GM23338 (cell line): ENCODE measurements at regions not wholly inside any gene's neighbourhood (a gene's known extent, or its start where the extent isn't known, plus 50 kb on each side); places are given as distances from the start of the nearest gene placed in this dataset.

Source experiments
- ATAC-seq: fragments of 200-7000 bp; cut with Tn5 transposase; 3 replicates; pipeline ENCODE4 v1.9.1; 2020
- DNase-seq: peaks from one replicate; pipeline ENCODE4 v3.0.0-alpha.2; 2015; ENCODE audit warnings: low spot score
- H2AFZ ChIP-seq: fragments of 200-600 bp; sonication (generic); 2 replicates; pipeline ENCODE4 v1.8.0; 2016; ENCODE audit warnings: antibody characterized with exemption, mild to moderate bottlenecking, moderate library complexity
- H3F3A ChIP-seq: fragments of 200-600 bp; sonication (generic); replicated peaks from 2 replicates; pipeline ENCODE4 v1.8.0; 2017; ENCODE audit warnings: antibody characterized with exemption, mixed run types, low read depth
- H3K27ac ChIP-seq: fragments of 200-600 bp; sonication (generic); 2 replicates; pipeline ENCODE4 v1.6.1; 2016; ENCODE audit warnings: low read depth
- H3K27me3 ChIP-seq: fragments of 200-600 bp; sonication (generic); 2 replicates; pipeline ENCODE4 v1.8.0; 2016; ENCODE audit warnings: mild to moderate bottlenecking, mixed run types, moderate library complexity; ENCODE audit not compliant: insufficient read depth
- H3K36me3 ChIP-seq: fragments of 200-600 bp; sonication (generic); 2 replicates; pipeline ENCODE4 v1.8.0; 2016; ENCODE audit warnings: mild to moderate bottlenecking; ENCODE audit not compliant: insufficient read depth
- H3K4me1 ChIP-seq: fragments of 200-600 bp; sonication (generic); 2 replicates; pipeline ENCODE4 v1.8.0; 2016; ENCODE audit warnings: mild to moderate bottlenecking, moderate library complexity; ENCODE audit not compliant: insufficient read depth
- H3K4me2 ChIP-seq: fragments of 200-600 bp; sonication (generic); 2 replicates; pipeline ENCODE4 v1.7.1; 2017; ENCODE audit warnings: mixed run types
- H3K4me3 ChIP-seq: fragments of 200-600 bp; sonication (generic); 2 replicates; pipeline ENCODE4 v1.6.1; 2016; ENCODE audit warnings: mixed run types
- H3K79me2 ChIP-seq: fragments of 200-600 bp; sonication (generic); replicated peaks from 2 replicates; pipeline ENCODE4 v1.8.0; 2017; ENCODE audit warnings: mild to moderate bottlenecking; ENCODE audit not compliant: insufficient read depth
- H3K9me2 ChIP-seq: fragments of 200-600 bp; sonication (generic); 2 replicates; pipeline ENCODE4 v1.8.0; 2017; ENCODE audit not compliant: insufficient read depth
- H4K20me1 ChIP-seq: fragments of 200-600 bp; sonication (generic); replicated peaks from 2 replicates; pipeline ENCODE4 v1.8.0; 2017; ENCODE audit warnings: mild to moderate bottlenecking; ENCODE audit not compliant: insufficient read depth
- H3K27ac Mint-ChIP-seq: 2 replicates; pipeline ENCODE4 v1.8.0; 2020; ENCODE audit warnings: inconsistent platforms, mild to moderate bottlenecking, moderate library complexity, mixed read lengths
- H3K27me3 Mint-ChIP-seq: 3 replicates; pipeline ENCODE4 v1.8.0; 2022; ENCODE audit warnings: low read depth, mild to moderate bottlenecking, moderate library complexity, mixed read lengths, inconsistent platforms; ENCODE audit not compliant: insufficient read depth, poor library complexity
- H3K36me3 Mint-ChIP-seq: 3 replicates; pipeline ENCODE4 v1.8.0; 2021; ENCODE audit warnings: low read depth, mild to moderate bottlenecking, inconsistent platforms, moderate library complexity, mixed read lengths
- H3K4me1 Mint-ChIP-seq: 3 replicates; pipeline ENCODE4 v1.8.0; 2020; ENCODE audit warnings: mild to moderate bottlenecking, inconsistent platforms, mixed read lengths
- H3K4me3 Mint-ChIP-seq: 3 replicates; pipeline ENCODE4 v1.8.0; 2021; ENCODE audit warnings: moderate library complexity, mild to moderate bottlenecking, inconsistent platforms, mixed read lengths
- H3K9me3 Mint-ChIP-seq: 3 replicates; pipeline ENCODE4 v1.8.0; 2020; ENCODE audit warnings: moderate library complexity, mild to moderate bottlenecking, inconsistent platforms, mixed read lengths
- CREB1 ChIP-seq: fragments of 250-450 bp; sonication (Bioruptor Pico); IDR thresholded peaks from 2 replicates; pipeline ENCODE4 v1.5.0; 2020; ENCODE audit warnings: low read depth, mild to moderate bottlenecking, moderate library complexity
- CTCF ChIP-seq, 2 experiments: fragments of 200-600 bp in 1 of 2; sonication (generic) in 1 of 2; conservative IDR thresholded peaks; 2 replicates each; pipeline versions ENCODE4 v1.5.1 to v1.6.1; 2016 to 2017; ENCODE audit warnings: antibody characterized with exemption in 2 of 2, low read depth in 2 of 2, mild to moderate bottlenecking in 2 of 2, moderate library complexity in 1 of 2
- EZH2 ChIP-seq: fragments of 200-600 bp; sonication (generic); IDR thresholded peaks from one replicate; pipeline ENCODE4 v1.8.0; 2017; ENCODE audit warnings: antibody characterized with exemption, mild to moderate bottlenecking, low read depth; ENCODE audit not compliant: unreplicated experiment
- EZH2phosphoT487 ChIP-seq: fragments of 200-600 bp; sonication (generic); IDR thresholded peaks from one replicate; pipeline ENCODE4 v1.8.1; 2018; ENCODE audit warnings: antibody characterized with exemption; ENCODE audit not compliant: unreplicated experiment
- JUNB ChIP-seq: IDR thresholded peaks from one replicate; pipeline ENCODE4 v1.6.1; 2016; ENCODE audit warnings: antibody characterized with exemption; ENCODE audit not compliant: unreplicated experiment
- NANOG ChIP-seq: IDR thresholded peaks from 2 replicates; pipeline ENCODE4 v1.6.1; 2016; ENCODE audit warnings: antibody characterized with exemption, borderline replicate concordance
- POLR2AphosphoS5 ChIP-seq: IDR thresholded peaks from 2 replicates; pipeline ENCODE4 v1.6.1; 2016; ENCODE audit warnings: antibody characterized with exemption, low read depth
- STAT1 ChIP-seq: IDR thresholded peaks from one replicate; pipeline ENCODE4 v1.6.1; 2016; ENCODE audit warnings: antibody characterized with exemption; ENCODE audit not compliant: unreplicated experiment
- ZNF114 ChIP-seq: fragments of 250-450 bp; sonication (Bioruptor Pico); IDR thresholded peaks from 2 replicates; pipeline ENCODE4 v1.5.0; 2020; ENCODE audit warnings: mild to moderate bottlenecking, moderate library complexity
- ZNF331 ChIP-seq: fragments of 250-450 bp; sonication (Bioruptor Pico); IDR thresholded peaks from 2 replicates; pipeline ENCODE4 v1.5.0; 2020; ENCODE audit warnings: low read depth, mild to moderate bottlenecking, moderate library complexity
- ZNF462 ChIP-seq: fragments of 250-450 bp; sonication (Bioruptor Pico); IDR thresholded peaks from 2 replicates; pipeline ENCODE4 v1.5.0; 2020; ENCODE audit warnings: mild to moderate bottlenecking, moderate library complexity
- TF ChIP-seq, protein P1 (sequence below): IDR thresholded peaks from one replicate; pipeline ENCODE4 v1.6.1; 2018; ENCODE audit warnings: antibody characterized with exemption; ENCODE audit not compliant: unreplicated experiment
- TF ChIP-seq, protein P2 (sequence below): IDR thresholded peaks from 2 replicates; pipeline ENCODE4 v1.6.1; 2016; ENCODE audit warnings: antibody characterized with exemption

DNA sequence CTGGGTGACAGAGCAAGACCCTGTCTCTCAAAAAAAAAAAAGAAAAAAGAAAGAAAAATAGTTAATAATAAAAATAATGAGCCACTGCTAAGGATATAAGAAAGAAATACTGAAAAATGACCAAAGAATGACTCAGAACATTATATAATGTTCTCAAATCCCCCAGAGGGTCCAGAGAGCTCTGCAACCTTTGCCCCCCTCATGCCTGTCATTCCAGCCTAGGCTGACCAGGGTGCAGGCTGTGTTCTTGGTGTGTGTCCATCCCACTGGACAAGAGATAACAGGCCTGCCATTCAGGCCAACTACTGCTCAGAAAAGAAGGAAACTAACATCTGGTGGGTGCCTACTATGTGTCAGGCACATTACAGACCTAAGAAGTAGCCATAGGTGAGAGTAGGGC is 72.7 kb upstream of the EDNRA start:
- TF ChIP-seq, protein P1, sequence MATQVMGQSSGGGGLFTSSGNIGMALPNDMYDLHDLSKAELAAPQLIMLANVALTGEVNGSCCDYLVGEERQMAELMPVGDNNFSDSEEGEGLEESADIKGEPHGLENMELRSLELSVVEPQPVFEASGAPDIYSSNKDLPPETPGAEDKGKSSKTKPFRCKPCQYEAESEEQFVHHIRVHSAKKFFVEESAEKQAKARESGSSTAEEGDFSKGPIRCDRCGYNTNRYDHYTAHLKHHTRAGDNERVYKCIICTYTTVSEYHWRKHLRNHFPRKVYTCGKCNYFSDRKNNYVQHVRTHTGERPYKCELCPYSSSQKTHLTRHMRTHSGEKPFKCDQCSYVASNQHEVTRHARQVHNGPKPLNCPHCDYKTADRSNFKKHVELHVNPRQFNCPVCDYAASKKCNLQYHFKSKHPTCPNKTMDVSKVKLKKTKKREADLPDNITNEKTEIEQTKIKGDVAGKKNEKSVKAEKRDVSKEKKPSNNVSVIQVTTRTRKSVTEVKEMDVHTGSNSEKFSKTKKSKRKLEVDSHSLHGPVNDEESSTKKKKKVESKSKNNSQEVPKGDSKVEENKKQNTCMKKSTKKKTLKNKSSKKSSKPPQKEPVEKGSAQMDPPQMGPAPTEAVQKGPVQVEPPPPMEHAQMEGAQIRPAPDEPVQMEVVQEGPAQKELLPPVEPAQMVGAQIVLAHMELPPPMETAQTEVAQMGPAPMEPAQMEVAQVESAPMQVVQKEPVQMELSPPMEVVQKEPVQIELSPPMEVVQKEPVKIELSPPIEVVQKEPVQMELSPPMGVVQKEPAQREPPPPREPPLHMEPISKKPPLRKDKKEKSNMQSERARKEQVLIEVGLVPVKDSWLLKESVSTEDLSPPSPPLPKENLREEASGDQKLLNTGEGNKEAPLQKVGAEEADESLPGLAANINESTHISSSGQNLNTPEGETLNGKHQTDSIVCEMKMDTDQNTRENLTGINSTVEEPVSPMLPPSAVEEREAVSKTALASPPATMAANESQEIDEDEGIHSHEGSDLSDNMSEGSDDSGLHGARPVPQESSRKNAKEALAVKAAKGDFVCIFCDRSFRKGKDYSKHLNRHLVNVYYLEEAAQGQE: no peak
- no peak for TF ChIP-seq JUNB
- TF ChIP-seq ZNF114 (CRISPR knock-in tag): no peak
- TF ChIP-seq EZH2: no peak
- no peak for TF ChIP-seq ZNF331
- TF ChIP-seq STAT1: no peak
- TF ChIP-seq, protein P2, sequence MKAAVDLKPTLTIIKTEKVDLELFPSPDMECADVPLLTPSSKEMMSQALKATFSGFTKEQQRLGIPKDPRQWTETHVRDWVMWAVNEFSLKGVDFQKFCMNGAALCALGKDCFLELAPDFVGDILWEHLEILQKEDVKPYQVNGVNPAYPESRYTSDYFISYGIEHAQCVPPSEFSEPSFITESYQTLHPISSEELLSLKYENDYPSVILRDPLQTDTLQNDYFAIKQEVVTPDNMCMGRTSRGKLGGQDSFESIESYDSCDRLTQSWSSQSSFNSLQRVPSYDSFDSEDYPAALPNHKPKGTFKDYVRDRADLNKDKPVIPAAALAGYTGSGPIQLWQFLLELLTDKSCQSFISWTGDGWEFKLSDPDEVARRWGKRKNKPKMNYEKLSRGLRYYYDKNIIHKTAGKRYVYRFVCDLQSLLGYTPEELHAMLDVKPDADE: no peak
- TF ChIP-seq EZH2phosphoT487: no peak
- TF ChIP-seq POLR2AphosphoS5: no peak
- no peak for TF ChIP-seq CREB1
- no peak for TF ChIP-seq NANOG
- TF ChIP-seq ZNF462: no peak
- no peak for TF ChIP-seq CTCF (conservative IDR thresholded peaks at IDR 0.05; ENCODE audit: low read depth in 2 of 2)
- peaks cover 18% of the 10 kb centered on the region; the same call in 2 of the 3 replicates for H3K9me3 Mint-ChIP-seq
- ATAC-seq: no peak
- no peak for DNase-seq
- no peaks in the 10 kb centered on the region for H3K4me1 ChIP-seq
- H3K27me3 Mint-ChIP-seq: peaks cover 2% of the 10 kb centered on the region
- H3K4me3 Mint-ChIP-seq: no peak overlapping the region
- H3K36me3 ChIP-seq: no peaks in the 10 kb centered on the region; the same call in 1 of the 2 replicates
- no peak overlapping the region for H3K27ac ChIP-seq
- peaks cover 3% of the 10 kb centered on the region; the same call in 2 of the 3 replicates for H3K36me3 Mint-ChIP-seq
- H3K27ac Mint-ChIP-seq: no peak overlapping the region
- H2AFZ ChIP-seq: no peak overlapping the region
- no peaks in the 10 kb centered on the region for H3K9me2 ChIP-seq
- no peaks in the 10 kb centered on the region for H3K4me1 Mint-ChIP-seq
- H3K4me3 ChIP-seq: no peak overlapping the region
- H3K79me2 ChIP-seq: no peaks in the 10 kb centered on the region
- H3F3A ChIP-seq: no peaks in the 10 kb centered on the region
- H4K20me1 ChIP-seq: no peaks in the 10 kb centered on the region
- H3K4me2 ChIP-seq: no peak overlapping the region
- no peaks in the 10 kb centered on the region for H3K27me3 ChIP-seq
